B cell (primary cell): ENCODE measurements at regions not wholly inside any gene's neighbourhood (a gene's known extent, or its start where the extent isn't known, plus 50 kb on each side); places are given as distances from the start of the nearest gene placed in this dataset.

ENCODE experiments used
- ATAC-seq: fragments of 200-7000 bp; cut with Tn5 transposase; one replicate; pipeline ENCODE4 v1.10.0; 2021; ENCODE audit warnings: low read depth, mild to moderate bottlenecking, moderate number of reproducible peaks, moderate library complexity
- CTCF ChIA-PET: fragments of 350-600 bp; sonication (Branson Sonifier 250); formaldehyde crosslinking; loops from one replicate; lab custom pipeline; 2021; ENCODE audit warnings: antibody characterized with exemption, inconsistent platforms; lab: Charles Lee
- POLR2A ChIA-PET: fragments of 350-600 bp; sonication (Branson Sonifier 250); formaldehyde crosslinking; loops from one replicate; lab custom pipeline; 2021; ENCODE audit warnings: antibody characterized with exemption; lab: Charles Lee
- DNase-seq: peaks from one replicate; pipeline ENCODE4 v3.0.0; 2013
- H2AFZ ChIP-seq: 2 replicates; pipeline ENCODE4 v1.6.1; 2012; ENCODE audit warnings: mild to moderate bottlenecking, low read depth, low read length; ENCODE audit not compliant: insufficient read depth, poor library complexity, severe bottlenecking
- H3K27ac ChIP-seq, 2 donors: 1 replicate in 1 of 2; 2 replicates in 1 of 2; pipeline ENCODE4 v1.5.1; 2012 to 2013; ENCODE audit warnings: low read length in 2 of 2, mild to moderate bottlenecking in 2 of 2, moderate library complexity in 1 of 2
- H3K27me3 ChIP-seq, 4 experiments: fragments of 200-600 bp in 1 of 4; sonication (generic) in 1 of 4; replicated peaks in 1 of 4; 1 replicate in 2 of 4; 2 replicates in 2 of 4; pipeline versions ENCODE4 v1.6.1 to v1.7.0; 2013 to 2016; ENCODE audit warnings: low read length in 3 of 4, mild to moderate bottlenecking in 2 of 4, mixed read lengths in 1 of 4, moderate library complexity in 1 of 4; ENCODE audit not compliant: insufficient read depth in 4 of 4, control insufficient read depth in 3 of 4; ENCODE audit errors: control extremely low read depth in 1 of 4
- H3K36me3 ChIP-seq, 2 experiments: replicated peaks in 1 of 2; 1 replicate in 1 of 2; 2 replicates in 1 of 2; pipeline versions ENCODE4 v1.6.1 to v1.7.1; 2013; ENCODE audit warnings: low read length in 1 of 2; ENCODE audit not compliant: insufficient read depth in 2 of 2, control insufficient read depth in 1 of 2; ENCODE audit errors: control extremely low read depth in 1 of 2, extremely low read depth in 1 of 2
- H3K4me1 ChIP-seq, 2 donors: fragments of 200-600 bp in 1 of 2; sonication (generic) in 1 of 2; 1 replicate in 1 of 2; 2 replicates in 1 of 2; pipeline versions ENCODE4 v1.5.1 to v1.6.1; 2013 to 2017; ENCODE audit warnings: low read length in 2 of 2; ENCODE audit not compliant: control insufficient read depth in 2 of 2, insufficient read depth in 2 of 2
- H3K4me2 ChIP-seq: replicated peaks from 2 replicates; pipeline ENCODE3; 2012; ENCODE audit warnings: mild to moderate bottlenecking, low read depth, low read length; ENCODE audit not compliant: poor library complexity, severe bottlenecking
- H3K4me3 ChIP-seq, 5 experiments: fragments of 200-600 bp in 1 of 5; sonication (generic) in 1 of 5; 1 replicate in 3 of 5; 2 replicates in 2 of 5; pipeline versions ENCODE4 v1.5.1 to v1.7.0; 2011 to 2016; ENCODE audit warnings: low read length in 4 of 5, mild to moderate bottlenecking in 4 of 5, low read depth in 2 of 5, control low read depth in 1 of 5, moderate library complexity in 1 of 5; ENCODE audit not compliant: insufficient read depth in 1 of 5; ENCODE audit errors: control extremely low read depth in 1 of 5, extremely low read depth in 1 of 5
- H3K79me2 ChIP-seq: fragments of 200-600 bp; sonication (generic); one replicate; pipeline ENCODE4 v1.6.0; 2016; ENCODE audit warnings: low read length; ENCODE audit not compliant: control insufficient read depth, insufficient read depth
- H3K9ac ChIP-seq: fragments of 200-600 bp; sonication (generic); 2 replicates; pipeline ENCODE4 v1.6.1; 2017; ENCODE audit warnings: mild to moderate bottlenecking, low read length, moderate library complexity
- H3K9me3 ChIP-seq, 3 donors: one replicate each; pipeline versions ENCODE4 v1.6.1 to v1.7.1; 2013; ENCODE audit warnings: low read length in 2 of 3; ENCODE audit not compliant: control insufficient read depth in 2 of 3, insufficient read depth in 1 of 3; ENCODE audit errors: control extremely low read depth in 1 of 3
- H4K20me1 ChIP-seq: 2 replicates; pipeline ENCODE4 v1.6.0; 2012; ENCODE audit warnings: mild to moderate bottlenecking, low read length; ENCODE audit not compliant: insufficient read depth, control insufficient read depth, poor library complexity, severe bottlenecking
- H3K27ac Mint-ChIP-seq: one replicate; pipeline ENCODE4 v1.8.0; 2021; ENCODE audit warnings: mixed read lengths
- H3K27me3 Mint-ChIP-seq: one replicate; pipeline ENCODE4 v1.8.0; 2021; ENCODE audit warnings: mixed read lengths
- H3K4me1 Mint-ChIP-seq: one replicate; pipeline ENCODE4 v1.8.0; 2021; ENCODE audit warnings: mixed read lengths
- H3K4me3 Mint-ChIP-seq: one replicate; pipeline ENCODE4 v1.8.0; 2021; ENCODE audit warnings: mixed read lengths
- H3K9me3 Mint-ChIP-seq: one replicate; pipeline ENCODE4 v1.8.0; 2022; ENCODE audit warnings: mixed read lengths; ENCODE audit not compliant: insufficient read depth
- EZH2 ChIP-seq: IDR thresholded peaks from 2 replicates; pipeline ENCODE4 v1.6.1; 2012; ENCODE audit warnings: borderline replicate concordance, low read depth, mild to moderate bottlenecking, moderate library complexity, low read length; ENCODE audit not compliant: insufficient read depth, poor library complexity, severe bottlenecking
- WGBS: methylation state at CpG from one replicate; pipeline ENCODE4 v1.1.5; 2013; ENCODE audit warnings: missing lambda C conversion rate; ENCODE audit not compliant: insufficient coverage; 5-methylcytosine and 5-hydroxymethylcytosine counted together
- intact Hi-C: fragments of 100-400 bp; cut with micrococcal nuclease; formaldehyde crosslinking; loops from one replicate; pipeline ENCODE4 v1.10.0; 2022
- TF ChIP-seq, protein P1 (sequence below): fragments of 200-600 bp; IDR thresholded peaks from one replicate; pipeline ENCODE4 v1.8.0; 2022; ENCODE audit warnings: antibody characterized with exemption, mild to moderate bottlenecking

DNA sequence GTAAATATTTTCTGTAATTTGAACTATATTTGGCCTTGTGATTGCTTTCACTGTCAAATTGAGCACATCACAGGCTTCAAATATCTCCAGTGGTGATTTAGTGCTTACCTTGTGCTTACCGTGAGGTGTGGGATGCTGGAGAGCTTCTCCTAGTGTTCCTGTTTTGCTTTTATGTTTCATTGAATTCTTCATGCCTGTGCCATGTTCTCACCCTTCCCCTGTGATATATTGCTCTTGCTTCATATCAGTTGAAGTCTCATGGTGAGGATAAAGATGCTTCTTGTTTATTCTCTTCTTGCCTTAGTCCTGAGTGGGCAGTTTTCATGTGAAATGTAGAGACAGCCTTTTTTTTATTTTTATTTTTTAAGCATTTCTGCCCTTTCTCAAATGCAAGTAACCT, 198.0 kb upstream of the PDGFD start:
- H3K9ac ChIP-seq, result no peak overlapping the region
- no peak for TF ChIP-seq EZH2
- TF ChIP-seq, protein P1, sequence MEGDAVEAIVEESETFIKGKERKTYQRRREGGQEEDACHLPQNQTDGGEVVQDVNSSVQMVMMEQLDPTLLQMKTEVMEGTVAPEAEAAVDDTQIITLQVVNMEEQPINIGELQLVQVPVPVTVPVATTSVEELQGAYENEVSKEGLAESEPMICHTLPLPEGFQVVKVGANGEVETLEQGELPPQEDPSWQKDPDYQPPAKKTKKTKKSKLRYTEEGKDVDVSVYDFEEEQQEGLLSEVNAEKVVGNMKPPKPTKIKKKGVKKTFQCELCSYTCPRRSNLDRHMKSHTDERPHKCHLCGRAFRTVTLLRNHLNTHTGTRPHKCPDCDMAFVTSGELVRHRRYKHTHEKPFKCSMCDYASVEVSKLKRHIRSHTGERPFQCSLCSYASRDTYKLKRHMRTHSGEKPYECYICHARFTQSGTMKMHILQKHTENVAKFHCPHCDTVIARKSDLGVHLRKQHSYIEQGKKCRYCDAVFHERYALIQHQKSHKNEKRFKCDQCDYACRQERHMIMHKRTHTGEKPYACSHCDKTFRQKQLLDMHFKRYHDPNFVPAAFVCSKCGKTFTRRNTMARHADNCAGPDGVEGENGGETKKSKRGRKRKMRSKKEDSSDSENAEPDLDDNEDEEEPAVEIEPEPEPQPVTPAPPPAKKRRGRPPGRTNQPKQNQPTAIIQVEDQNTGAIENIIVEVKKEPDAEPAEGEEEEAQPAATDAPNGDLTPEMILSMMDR, result no peak
- H3K4me3 ChIP-seq, result no peak overlapping the region
- H3K27me3 ChIP-seq, result no peaks in the 10 kb centered on the region
- Mint-ChIP-seq H3K27me3 (peaks cover 8% of the 10 kb centered on the region), H3K4me1 (no peaks in the 10 kb centered on the region), H3K4me3 (no peak overlapping the region), H3K9me3 (no peaks in the 10 kb centered on the region), H3K27ac (no peak overlapping the region)
- no CpG with 5 or more reads among the region's 1 CpG for WGBS
- POLR2A ChIA-PET, result no interaction called here
- no peaks in the 10 kb centered on the region for H3K4me1 ChIP-seq
- H3K36me3 ChIP-seq, result no peaks in the 10 kb centered on the region
- DNase-seq (no peak), ATAC-seq (no peak)
- H3K9me3 ChIP-seq, result peaks cover 0 to 11% (median 0%) of the 10 kb centered on the region in 3 donors
- intact Hi-C loops, result no loop called here
- H3K79me2 ChIP-seq, result no peaks in the 10 kb centered on the region
- CTCF ChIA-PET, result no interaction called here
- H3K27ac ChIP-seq, result no peak overlapping the region
- H3K4me2 ChIP-seq, result no peak overlapping the region
- H2AFZ ChIP-seq, result no peak overlapping the region
- no peaks in the 10 kb centered on the region for H4K20me1 ChIP-seq

GRCh38 chr11:104352036-104352435, 188.1 kb upstream of the PDGFD start:
- H3K9me3 ChIP-seq, result peaks cover 0 to 4% (median 0%) of the 10 kb centered on the region in 3 donors
- H4K20me1 ChIP-seq, result no peaks in the 10 kb centered on the region
- Mint-ChIP-seq H3K4me1 (no peaks in the 10 kb centered on the region), H3K27me3 (no peaks in the 10 kb centered on the region), H3K27ac (no peak overlapping the region), H3K4me3 (no peak overlapping the region), H3K9me3 (peaks cover 13% of the 10 kb centered on the region)
- TF ChIP-seq, protein P1, result no peak
- TF ChIP-seq EZH2, result no peak
- ATAC-seq (no peak), DNase-seq (no peak)
- ChIA-PET POLR2A (no interaction called here), CTCF (no interaction called here)
- H3K4me3 ChIP-seq, result no peak overlapping the region
- H3K27ac ChIP-seq, result no peak overlapping the region
- no peak overlapping the region for H3K9ac ChIP-seq
- WGBS, result no CpG with 5 or more reads among the region's 4 CpGs
- no peak overlapping the region for H2AFZ ChIP-seq
- no peaks in the 10 kb centered on the region for H3K36me3 ChIP-seq
- H3K4me2 ChIP-seq, result no peak overlapping the region
- intact Hi-C loops, result no loop called here
- H3K79me2 ChIP-seq, result no peaks in the 10 kb centered on the region
- no peaks in the 10 kb centered on the region for H3K27me3 ChIP-seq
- no peaks in the 10 kb centered on the region for H3K4me1 ChIP-seq
